K562 (cell line): ENCODE measurements at regions not wholly inside any gene's neighbourhood (a gene's known extent, or its start where the extent isn't known, plus 50 kb on each side); places are given as distances from the start of the nearest gene placed in this dataset.

ENCODE experiments used
- ATAC-seq: fragments of 200-7000 bp; cut with Tn5 transposase; 3 replicates; pipeline ENCODE4 v1.9.1; 2020; ENCODE audit warnings: moderate library complexity
- BruUV-seq: library from RNA; stranded (reverse); fragments of 400-500 nt; replicated peaks from 2 replicates; lab custom pipeline; 2021; lab: Mats Ljungman, UMichigan
- CTCF ChIA-PET: fragments of 300-600 bp; formaldehyde crosslinking; extraction: SDS; loops from one replicate; lab custom pipeline; 2021; ENCODE audit warnings: low intra/inter-chr PET ratio; lab: Yijun Ruan, JAX
- POLR2A ChIA-PET: fragments of 300-600, 350-650 bp; sonication (Branson Sonifier 250); formaldehyde crosslinking; extraction: SDS; loops from one replicate; lab custom pipeline; 2021; ENCODE audit warnings: antibody characterized with exemption, inconsistent platforms; lab: Yijun Ruan, JAX
- DNase-seq, 4 experiments: peaks; one replicate each; pipeline versions ENCODE4 v3.0.0 to v3.0.0-alpha.2; 2011 to 2018; ENCODE audit warnings: low spot score in 3 of 4, mixed read lengths in 3 of 4; ENCODE audit errors: extremely low read depth in 1 of 4
- FAIRE-seq: peaks from 2 replicates; lab custom pipeline; 2011; peaks lifted over from hg19 to GRCh38; lab: Jason Lieb, UNC
- H2AFZ ChIP-seq: 2 replicates; pipeline ENCODE4 v1.6.0; 2011; ENCODE audit warnings: low read depth, low read length, control low read depth, inconsistent platforms
- H3K27ac ChIP-seq: fragments of 200-600 bp; 3 replicates; pipeline ENCODE4 v1.8.0; 2011; ENCODE audit warnings: low read depth, mild to moderate bottlenecking, control low read depth, inconsistent platforms, low read length, moderate library complexity, mixed read lengths; ENCODE audit errors: extremely low read depth
- H3K27me3 ChIP-seq, 2 experiments: fragments of 300-600 bp in 1 of 2; 2 replicates in 1 of 2; 3 replicates in 1 of 2; pipeline versions ENCODE4 v1.6.0 to v1.8.0; 2011; ENCODE audit warnings: inconsistent platforms in 2 of 2, low read length in 2 of 2, mild to moderate bottlenecking in 1 of 2, mixed read lengths in 1 of 2, moderate library complexity in 1 of 2; ENCODE audit not compliant: control insufficient read depth in 2 of 2, insufficient read depth in 2 of 2
- H3K36me3 ChIP-seq: fragments of 300-600 bp; 3 replicates; pipeline ENCODE4 v1.8.0; 2011; ENCODE audit warnings: mild to moderate bottlenecking, low read length, inconsistent platforms; ENCODE audit not compliant: control insufficient read depth, insufficient read depth
- H3K4me1 ChIP-seq, 2 experiments: fragments of 200-600 bp in 1 of 2; replicated peaks in 1 of 2; 2 replicates in 1 of 2; 3 replicates in 1 of 2; pipeline versions ENCODE4 v1.5.1 to v1.8.0; 2011; ENCODE audit warnings: inconsistent platforms in 2 of 2, low read length in 2 of 2, mild to moderate bottlenecking in 1 of 2, mixed read lengths in 1 of 2, moderate library complexity in 1 of 2; ENCODE audit not compliant: control insufficient read depth in 2 of 2, insufficient read depth in 2 of 2
- H3K4me2 ChIP-seq: 2 replicates; pipeline ENCODE4 v1.6.1; 2011; ENCODE audit warnings: low read length, control low read depth, inconsistent platforms, mixed read lengths; ENCODE audit not compliant: insufficient read depth
- H3K4me3 ChIP-seq: fragments of 200-600 bp; sonication (generic), shearing (Covaris generic); 2 replicates; pipeline ENCODE4 v1.5.1; 2016; ENCODE audit warnings: control low read depth, inconsistent platforms
- H3K79me2 ChIP-seq: fragments of 200-600 bp; 3 replicates; pipeline ENCODE4 v1.8.0; 2011; ENCODE audit warnings: low read length, inconsistent platforms; ENCODE audit not compliant: control insufficient read depth, insufficient read depth
- H3K9ac ChIP-seq, 2 experiments: 2 replicates each; pipeline versions ENCODE4 v1.6.0 to v1.6.1; 2011; ENCODE audit warnings: low read depth in 2 of 2, low read length in 2 of 2, control low read depth in 1 of 2, inconsistent platforms in 1 of 2, mild to moderate bottlenecking in 1 of 2, mixed read lengths in 1 of 2; ENCODE audit not compliant: insufficient read depth in 1 of 2
- H3K9me1 ChIP-seq: one replicate; pipeline ENCODE4 v1.6.0; 2011; ENCODE audit warnings: inconsistent platforms, mild to moderate bottlenecking, low read length, moderate library complexity; ENCODE audit not compliant: control insufficient read depth, insufficient read depth
- H3K9me3 ChIP-seq: replicated peaks from 2 replicates; pipeline ENCODE4 v1.5.1; 2011; ENCODE audit warnings: low read depth, low read length, inconsistent platforms; ENCODE audit not compliant: control insufficient read depth, insufficient read depth
- H4K20me1 ChIP-seq: replicated peaks from 2 replicates; pipeline ENCODE4 v1.6.1; 2011; ENCODE audit warnings: low read length, inconsistent platforms, mixed read lengths; ENCODE audit not compliant: control insufficient read depth, insufficient read depth
- ATF3 ChIP-seq, 2 experiments: fragments of 450-650 bp in 1 of 2; sonication (generic) in 1 of 2; formaldehyde crosslinking in 1 of 2; IDR thresholded peaks in 1 of 2; conservative IDR thresholded peaks in 1 of 2; 2 replicates each; pipeline versions ENCODE4 v1.6.1 to v1.8.1; 2016 to 2023; ENCODE audit warnings: mild to moderate bottlenecking in 2 of 2, moderate library complexity in 2 of 2, inconsistent platforms in 1 of 2, missing genetic modification reagents in 1 of 2
- ATF6 ChIP-seq: sonication (generic); formaldehyde crosslinking; IDR thresholded peaks from 2 replicates; pipeline ENCODE4 v1.4.0; 2020; ENCODE audit warnings: mild to moderate bottlenecking, missing genetic modification reagents
- MEIS2 ChIP-seq: fragments of 450-650 bp; IDR thresholded peaks from 2 replicates; pipeline ENCODE4 v1.6.1; 2014; ENCODE audit warnings: mild to moderate bottlenecking; ENCODE audit not compliant: partially characterized antibody
- PKNOX1 ChIP-seq: fragments of 450-650 bp; IDR thresholded peaks from 2 replicates; pipeline ENCODE4 v1.6.1; 2016
- RAD21 ChIP-seq, 2 experiments: fragments of 250-450 bp in 1 of 2; fragments of 450-650 bp in 1 of 2; sonication (Bioruptor Pico) in 1 of 2; formaldehyde crosslinking in 1 of 2; IDR thresholded peaks in 1 of 2; conservative IDR thresholded peaks in 1 of 2; 2 replicates each; pipeline versions ENCODE4 v1.4.0 to v1.8.0; 2020 to 2022; ENCODE audit warnings: mild to moderate bottlenecking in 2 of 2, moderate library complexity in 1 of 2
- ZNF274 ChIP-seq: IDR thresholded peaks from 2 replicates; pipeline ENCODE4 v1.6.1; 2011; ENCODE audit warnings: low read depth, mild to moderate bottlenecking, low read length, moderate library complexity, borderline replicate concordance
- WGBS: fragments of 100-300 bp; shearing (Covaris generic); methylation state at CpG from one replicate; pipeline ENCODE4 v1.1.6; 2016; ENCODE audit warnings: low coverage, mixed read lengths; ENCODE audit not compliant: insufficient coverage; ENCODE audit errors: missing lambda C conversion rate; 5-methylcytosine and 5-hydroxymethylcytosine counted together
- in situ Hi-C: fragments of 300-500 bp; cut with MboI; formaldehyde crosslinking; loops from 4 replicates; pipeline ENCODE4 v1.15.0; 2018; ENCODE audit warnings: inconsistent platforms, mixed read lengths
- intact Hi-C: fragments of 100-400 bp; cut with micrococcal nuclease; formaldehyde crosslinking; loops from 2 replicates; pipeline ENCODE4 v1.14.2; 2022

GRCh38 chr4:26113339-26113940, 199.4 kb downstream of the SMIM20 start:
- Histone ChIP-seq H3K36me3 (no peaks in the 10 kb centered on the region), H3K9ac (no peak overlapping the region), H4K20me1 (no peaks in the 10 kb centered on the region), H3K27ac (no peak overlapping the region), H3K9me1 (no peaks in the 10 kb centered on the region), H3K27me3 (peaks cover 0 to 6% of the 10 kb centered on the region in 2 experiments; a peak in 2 of 5 replicates), H3K4me2 (no peak overlapping the region), H3K9me3 (no peaks in the 10 kb centered on the region), H3K4me3 (no peak overlapping the region), H2AFZ (no peak overlapping the region), H3K79me2 (no peaks in the 10 kb centered on the region), H3K4me1 (no peaks in the 10 kb centered on the region)
- TF ChIP-seq ZNF274: 0 out of 2 replicates have a peak, but pooled peaks have one; percentile 16
- no peak for TF ChIP-seq ATF6
- no peak for FAIRE-seq
- BruUV-seq: no TSS peak
- in situ Hi-C loops: no loop called here
- no peak for ATAC-seq
- intact Hi-C loops: no loop called here
- CTCF ChIA-PET: no interaction called here
- DNase-seq: no peak
- POLR2A ChIA-PET: no interaction called here
- 0% methylated on average over 4 of the region's 4 CpGs for WGBS

- DNase-seq (no peak), FAIRE-seq (no peak), ATAC-seq (no peak)
- H3K4me3 ChIP-seq: no peak overlapping the region
- no peaks in the 10 kb centered on the region for H3K79me2 ChIP-seq
- CTCF ChIA-PET: no interaction called here
- no peaks in the 10 kb centered on the region for H3K9me3 ChIP-seq
- no peaks in the 10 kb centered on the region for H4K20me1 ChIP-seq
- in situ Hi-C loops (no loop called here), intact Hi-C loops (no loop called here)
- H3K27me3 ChIP-seq: peaks cover 0 to 6% of the 10 kb centered on the region in 2 experiments; a peak in 2 of 5 replicates
- no peaks in the 10 kb centered on the region for H3K4me1 ChIP-seq
- no peak overlapping the region for H3K4me2 ChIP-seq
- WGBS: 0% methylated on average over 4 of the region's 4 CpGs
- no TSS peak for BruUV-seq
- TF ChIP-seq ATF3 (IDR thresholded peaks at IDR 0.05) (0 out of 2 replicates have a peak, but pooled peaks have one; percentile 13), ATF3 (CRISPR knock-in tag; conservative IDR thresholded peaks at IDR 0.05) (no peak), MEIS2 (peak; percentile 30), PKNOX1 (peak; percentile 46; the same call in 1 of the 2 replicates), RAD21 (CRISPR knock-in tag; conservative IDR thresholded peaks at IDR 0.05 in 1 of 2, IDR thresholded peaks at IDR 0.05 in 1 of 2) (no peak)
- POLR2A ChIA-PET: no interaction called here
- no peaks in the 10 kb centered on the region for H3K36me3 ChIP-seq
- H3K27ac ChIP-seq: no peak overlapping the region
- H3K9ac ChIP-seq: no peak overlapping the region
- no peak overlapping the region for H2AFZ ChIP-seq
- H3K9me1 ChIP-seq: no peaks in the 10 kb centered on the region
These were observed 202.0 kb downstream of the SMIM20 start for GRCh38 chr4:26116057-26116456.
